Bone marrow (tissue), 2 donors: ENCODE measurements at regions not wholly inside any gene's neighbourhood (a gene's known extent, or its start where the extent isn't known, plus 50 kb on each side); places are given as distances from the start of the nearest gene placed in this dataset.

Source experiments
- DNase-seq, 2 donors: peaks; one replicate each; lab custom pipeline; 2025; lab: John Stamatoyannopoulos, UW

DNA sequence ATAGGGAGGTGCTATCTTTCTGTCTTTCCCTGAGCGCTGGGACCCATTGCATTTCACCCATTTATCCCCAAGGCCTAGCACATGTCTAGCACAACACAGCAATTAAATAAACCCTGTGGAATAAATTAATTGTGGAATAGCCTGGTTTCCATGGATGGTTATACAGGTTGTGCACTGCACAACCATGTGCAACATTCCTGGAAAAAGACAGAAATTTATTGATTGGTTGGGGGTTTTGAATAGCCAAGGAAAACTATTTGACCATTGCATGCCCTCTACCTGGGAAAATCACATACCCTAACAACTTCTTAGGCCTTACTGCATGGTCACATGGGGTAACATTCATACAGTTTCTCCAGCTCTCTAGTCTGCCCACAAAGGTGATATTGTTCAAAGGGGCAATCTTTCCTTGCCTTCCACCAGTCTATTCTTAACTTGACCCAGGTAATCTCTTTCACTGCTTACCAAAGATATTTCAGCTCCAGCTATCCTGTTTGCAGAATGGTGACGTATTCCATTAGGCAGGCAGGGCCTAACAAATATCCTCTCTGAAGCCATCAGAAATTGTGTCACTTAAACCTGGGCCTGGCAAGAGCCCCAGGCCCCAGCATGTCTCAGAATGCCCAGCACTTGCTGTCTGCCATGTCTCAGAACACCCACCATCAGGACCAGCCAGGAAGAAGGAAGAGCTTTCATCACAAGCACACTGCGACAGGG lies 157.9 kb upstream of the RAB4A start:
- no peak for DNase-seq

DNA sequence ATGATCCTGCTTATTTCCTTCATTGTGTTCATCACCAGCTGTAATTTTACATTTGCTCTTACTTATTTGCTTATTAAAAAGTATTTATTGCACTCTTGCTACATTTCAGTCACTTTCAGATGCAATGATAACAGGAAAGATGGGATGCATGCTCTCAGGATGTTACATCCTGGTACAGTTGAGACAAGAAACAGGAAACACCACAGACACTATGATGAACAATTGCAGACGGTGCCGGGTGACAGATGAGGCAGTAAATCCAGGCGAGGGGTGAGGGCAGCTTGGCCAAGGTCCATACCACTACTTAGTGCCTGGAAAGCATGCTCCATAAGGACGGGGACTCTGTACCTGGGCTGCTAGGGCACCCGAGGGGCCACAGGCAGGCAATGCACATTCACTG lies 156.6 kb upstream of the RAB4A start:
- DNase-seq = peak in 1 of 2 donors; percentile 27

DNA sequence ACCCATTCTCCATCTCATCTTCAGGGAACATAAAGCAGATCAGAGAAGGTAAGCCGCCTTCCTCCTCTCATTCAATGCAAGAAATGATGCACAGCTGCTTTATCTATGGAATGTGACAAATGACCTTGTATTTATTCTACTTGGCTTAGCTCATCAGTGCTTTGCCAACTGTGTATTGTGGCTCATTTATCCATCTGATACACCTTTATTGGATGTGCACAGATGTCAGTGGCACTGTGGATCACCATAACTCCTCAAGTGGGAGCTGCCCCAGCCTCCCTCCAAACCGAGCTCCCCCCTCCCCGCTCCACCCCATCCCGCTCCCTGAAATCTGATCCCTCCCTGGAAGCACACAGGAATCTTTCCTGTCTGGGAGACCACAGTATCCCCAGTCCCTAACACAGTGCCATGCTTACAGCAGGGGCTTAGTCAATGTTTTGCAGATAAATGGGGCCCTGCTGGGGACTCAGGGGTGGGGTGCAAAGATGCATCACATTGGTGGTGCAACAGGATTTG lies 156.0 kb upstream of the RAB4A start:
- no peak for DNase-seq

DNA sequence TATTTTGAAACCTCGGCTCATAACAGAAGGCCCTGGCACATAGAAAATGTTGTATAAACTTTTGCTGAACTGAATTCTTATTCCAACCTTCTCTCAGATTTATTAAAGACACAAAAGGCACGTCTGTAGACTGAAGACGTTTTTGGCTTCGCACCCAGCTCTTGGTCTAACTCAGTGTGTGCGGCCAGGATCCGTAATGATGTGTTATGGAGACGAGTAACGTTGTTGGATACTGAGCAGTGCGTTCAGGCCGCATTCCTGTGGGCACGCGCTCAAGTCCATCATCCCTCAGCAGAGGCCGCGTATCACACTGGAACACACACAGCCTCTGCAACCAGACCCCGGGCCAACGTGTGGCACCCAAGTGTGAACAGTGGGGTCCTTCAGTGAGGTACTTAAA lies 154.8 kb upstream of the RAB4A start:
- DNase-seq = no peak

DNA sequence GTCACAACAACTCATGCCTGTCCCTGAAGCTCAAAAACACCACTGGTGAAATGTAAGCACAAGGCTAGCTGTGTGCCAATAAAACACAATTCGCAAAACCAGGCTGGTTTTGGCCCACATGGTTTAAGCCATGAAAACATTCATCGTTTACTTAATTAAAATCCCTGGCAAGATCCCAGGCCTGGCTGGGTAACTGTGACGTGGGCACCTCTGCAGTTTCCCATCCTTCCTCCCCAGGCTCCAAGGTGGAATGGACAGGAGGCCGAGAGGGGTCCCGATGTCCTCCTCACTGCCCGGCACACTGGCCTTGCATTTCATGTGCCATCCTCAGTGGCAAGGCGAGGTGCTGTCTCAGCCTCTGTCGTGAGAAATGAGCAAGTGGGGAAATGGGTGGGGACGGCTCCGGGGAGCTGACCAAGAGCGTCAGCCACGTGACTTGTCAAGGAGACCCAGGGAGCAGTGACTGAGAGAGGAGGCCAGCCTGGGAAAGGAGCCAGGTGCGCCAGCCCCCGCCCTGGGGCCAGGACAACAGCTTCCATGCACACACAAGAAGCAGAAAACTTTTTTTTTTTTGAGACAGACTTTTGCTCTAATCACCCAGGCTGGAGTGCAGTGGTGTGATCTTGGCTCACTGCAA lies 153.1 kb upstream of the RAB4A start:
- peak in 1 of 2 donors; percentile 16 for DNase-seq

DNA sequence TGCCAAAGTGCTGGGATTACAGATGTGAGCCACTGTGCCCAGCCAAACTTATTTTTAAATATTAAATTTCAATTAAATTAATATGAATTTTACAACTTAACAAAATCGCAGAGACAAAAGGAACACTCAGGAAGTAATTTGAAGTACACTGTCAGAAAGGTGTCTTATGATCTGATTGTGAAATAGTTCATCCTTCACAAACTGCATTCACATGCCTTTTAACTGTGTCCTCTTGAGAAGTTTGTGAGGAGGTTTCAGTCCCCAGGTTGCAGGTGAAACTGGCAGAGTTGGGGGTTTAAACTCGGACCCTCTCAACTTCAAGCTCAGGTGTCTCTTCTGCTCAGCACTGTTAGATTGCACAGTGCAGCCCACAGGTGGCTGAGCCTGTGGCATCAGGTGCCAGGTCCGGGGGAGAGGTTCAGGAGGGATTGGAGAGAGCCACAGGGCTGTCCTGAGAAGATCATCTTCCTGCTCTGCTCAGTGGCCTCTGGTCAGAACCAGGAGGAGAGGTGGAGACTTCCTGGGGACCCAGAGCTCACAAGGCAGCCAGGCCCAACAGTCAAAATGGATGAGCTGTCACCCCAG lies 152.3 kb upstream of the RAB4A start:
- no peak for DNase-seq

DNA sequence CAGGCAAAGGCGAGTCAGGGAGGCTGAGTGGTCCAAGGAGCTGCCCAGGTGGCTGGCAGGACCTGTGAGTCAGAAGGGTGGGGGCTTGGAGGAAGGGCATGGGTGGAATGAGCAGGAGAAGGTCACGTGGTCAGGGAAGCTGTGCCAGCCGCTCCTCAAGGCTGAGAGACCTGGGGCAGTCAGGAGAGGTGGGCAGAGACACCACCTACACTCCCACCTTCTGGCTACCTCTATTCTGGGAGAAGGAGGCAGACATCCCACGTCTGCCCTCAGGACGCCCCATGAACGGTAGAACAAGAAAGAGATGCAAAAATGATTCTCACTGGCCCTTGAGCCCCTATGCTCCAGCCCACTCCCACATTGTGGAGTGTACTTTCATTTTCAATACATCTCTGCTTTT lies 151.8 kb upstream of the RAB4A start:
- DNase-seq = no peak

DNA sequence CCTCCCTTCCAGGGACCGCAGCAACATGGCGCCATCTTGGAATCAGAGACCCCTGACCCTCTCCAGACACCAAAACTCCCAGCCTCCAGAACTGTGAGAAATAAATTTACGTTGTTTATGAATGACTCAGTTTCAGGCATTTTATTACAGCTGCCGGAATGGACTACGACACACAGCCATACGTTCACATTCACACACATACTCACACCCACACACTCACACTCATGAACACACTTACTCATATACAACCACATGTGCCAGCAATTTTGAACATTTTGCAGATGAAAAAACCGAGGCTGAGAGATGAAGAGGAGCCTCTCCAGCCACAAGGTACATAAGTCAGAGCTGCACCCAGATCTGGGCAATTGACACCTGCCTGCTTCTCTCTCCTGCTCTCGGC lies 151.0 kb upstream of the RAB4A start:
- no peak for DNase-seq

DNA sequence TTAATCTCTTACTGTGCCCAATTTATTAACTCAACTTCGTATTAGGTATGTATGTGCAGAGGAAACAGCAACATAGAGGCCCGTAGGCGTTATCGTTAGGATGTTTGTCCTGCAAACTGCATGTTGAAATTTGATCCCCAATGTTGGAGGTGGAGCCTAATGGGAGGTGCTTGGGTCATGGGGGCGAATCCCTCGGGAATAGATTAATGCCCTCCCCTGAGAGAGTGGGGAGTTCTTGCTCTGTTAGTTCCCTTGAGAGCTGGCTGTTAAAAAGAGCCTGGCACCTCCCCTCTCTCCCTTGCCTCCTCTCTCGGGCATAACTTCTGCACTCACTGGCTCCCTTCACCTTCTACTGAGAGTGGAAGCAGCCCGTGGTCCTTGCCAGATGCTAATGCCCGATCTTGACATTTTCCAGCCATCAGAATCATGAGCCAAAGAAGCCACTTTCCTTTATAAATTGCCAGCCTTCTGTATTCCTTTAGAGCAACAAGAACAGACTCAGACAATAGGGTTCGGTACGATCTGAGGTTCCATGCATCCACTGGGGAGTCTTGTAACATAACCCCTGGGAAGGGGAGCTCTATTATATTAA lies 149.0 kb upstream of the RAB4A start:
- DNase-seq = no peak

DNA sequence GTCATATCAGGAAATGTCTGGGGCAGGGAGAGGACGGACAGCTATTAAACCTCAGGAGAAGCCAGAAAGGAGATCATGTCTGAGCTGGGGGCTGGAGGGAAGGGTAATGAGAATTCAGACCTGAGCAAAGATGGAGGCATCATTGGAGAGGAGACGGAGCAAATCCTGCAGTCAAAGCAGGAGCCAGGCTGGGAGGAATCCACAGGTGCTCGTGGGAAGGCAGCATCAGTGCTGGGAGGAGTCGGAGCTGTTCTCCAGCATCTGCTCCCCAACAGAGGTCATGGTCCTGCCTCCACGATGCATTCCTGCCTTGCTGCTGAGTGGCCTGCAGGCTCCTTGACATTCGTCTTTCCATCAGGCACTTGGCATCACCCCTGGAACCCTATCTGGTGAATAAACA lies 148.3 kb upstream of the RAB4A start:
- no peak for DNase-seq

DNA sequence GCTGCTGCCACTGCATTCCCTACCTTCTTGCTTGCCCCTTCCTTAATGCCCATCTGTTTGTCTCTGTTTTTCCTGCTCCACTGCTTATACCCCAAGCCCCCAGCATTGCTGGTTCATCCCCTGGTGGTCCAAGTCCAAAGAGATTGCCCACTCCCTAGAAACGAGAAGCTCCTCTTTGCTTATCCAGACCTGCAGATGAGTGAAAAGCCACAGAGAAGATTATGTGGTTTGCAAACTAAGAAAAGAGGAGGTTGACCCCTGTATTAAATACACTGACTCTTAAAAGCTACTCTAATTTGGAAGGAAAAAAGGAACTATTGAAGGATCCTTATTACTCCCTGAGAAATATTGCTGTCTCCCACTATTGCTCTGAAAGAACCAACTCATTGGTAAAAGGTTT lies 146.8 kb upstream of the RAB4A start:
- DNase-seq = no peak

DNA sequence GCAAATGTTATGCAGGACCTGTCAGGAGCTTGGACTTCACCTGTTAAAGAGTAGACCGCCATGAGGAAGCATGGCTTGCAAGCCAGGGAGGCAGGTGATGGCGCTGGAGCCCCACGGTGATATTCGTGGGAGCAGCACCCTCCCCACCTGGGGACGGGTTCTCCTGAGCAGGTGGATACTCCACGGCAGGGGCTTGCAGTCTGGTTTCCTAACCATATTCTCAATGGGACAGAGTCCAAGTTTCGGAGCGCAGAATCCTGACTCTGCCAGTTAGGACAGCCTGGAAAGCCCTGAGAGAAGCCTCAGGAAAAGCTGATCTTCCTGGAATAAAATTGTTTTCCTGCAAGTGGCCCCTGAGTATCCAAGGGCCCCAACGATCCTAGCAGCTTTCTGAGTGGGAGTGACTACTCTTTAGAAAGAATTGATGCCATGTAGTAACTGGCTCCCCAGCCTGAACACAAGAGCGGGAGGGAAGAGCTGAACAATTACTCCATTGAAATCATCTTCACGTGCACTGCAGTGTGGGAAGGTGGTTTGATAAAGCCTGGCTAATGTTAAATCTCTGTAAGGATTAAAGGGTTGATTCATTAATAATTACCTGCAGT lies 146.3 kb upstream of the RAB4A start:
- DNase-seq = no peak

DNA sequence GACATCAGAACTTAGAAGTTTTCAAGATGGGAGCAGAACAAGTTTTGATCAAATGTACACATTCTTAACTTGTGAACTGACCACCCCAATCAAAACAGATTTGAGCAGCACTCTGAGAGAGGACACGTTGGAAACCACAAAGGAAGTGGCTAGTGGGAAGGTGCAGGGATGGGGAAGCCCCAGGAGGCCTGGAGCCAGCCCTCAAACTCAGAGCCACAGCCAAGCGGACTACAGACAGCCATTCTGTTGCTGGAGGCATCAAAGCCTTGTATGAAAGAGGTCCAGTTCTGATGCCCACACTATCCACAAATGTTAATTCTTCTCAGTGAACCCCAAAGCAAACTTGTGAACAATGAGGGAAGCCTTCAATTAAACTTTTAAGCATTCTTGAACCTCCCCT lies 143.6 kb upstream of the RAB4A start:
- DNase-seq = no peak

DNA sequence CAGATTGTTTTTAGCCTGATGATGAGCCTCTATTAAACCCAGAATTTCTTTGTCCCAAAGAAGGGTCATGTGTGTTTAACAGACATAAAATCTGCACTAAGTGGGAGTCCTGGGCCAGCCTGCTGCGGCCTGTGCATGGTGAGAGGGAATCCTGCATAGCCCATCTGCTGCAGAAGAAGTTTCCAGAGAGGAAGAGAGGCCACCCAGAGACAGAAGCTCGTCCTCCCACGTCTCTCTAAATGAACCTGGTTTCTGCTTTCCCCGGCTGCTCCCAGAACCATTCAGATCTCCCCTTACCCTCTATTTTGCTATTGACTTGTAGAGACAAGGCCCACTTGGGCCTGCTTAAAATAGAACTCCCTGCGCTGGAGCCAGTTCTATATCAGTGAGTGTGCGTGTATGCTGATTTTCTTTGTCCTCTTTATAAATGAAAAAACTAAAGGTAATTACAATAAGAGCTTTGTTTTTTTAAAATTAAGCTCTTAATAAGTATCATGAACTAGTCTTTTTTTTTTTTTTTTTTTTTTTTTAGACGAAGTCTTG lies 142.8 kb upstream of the RAB4A start:
- no peak for DNase-seq

DNA sequence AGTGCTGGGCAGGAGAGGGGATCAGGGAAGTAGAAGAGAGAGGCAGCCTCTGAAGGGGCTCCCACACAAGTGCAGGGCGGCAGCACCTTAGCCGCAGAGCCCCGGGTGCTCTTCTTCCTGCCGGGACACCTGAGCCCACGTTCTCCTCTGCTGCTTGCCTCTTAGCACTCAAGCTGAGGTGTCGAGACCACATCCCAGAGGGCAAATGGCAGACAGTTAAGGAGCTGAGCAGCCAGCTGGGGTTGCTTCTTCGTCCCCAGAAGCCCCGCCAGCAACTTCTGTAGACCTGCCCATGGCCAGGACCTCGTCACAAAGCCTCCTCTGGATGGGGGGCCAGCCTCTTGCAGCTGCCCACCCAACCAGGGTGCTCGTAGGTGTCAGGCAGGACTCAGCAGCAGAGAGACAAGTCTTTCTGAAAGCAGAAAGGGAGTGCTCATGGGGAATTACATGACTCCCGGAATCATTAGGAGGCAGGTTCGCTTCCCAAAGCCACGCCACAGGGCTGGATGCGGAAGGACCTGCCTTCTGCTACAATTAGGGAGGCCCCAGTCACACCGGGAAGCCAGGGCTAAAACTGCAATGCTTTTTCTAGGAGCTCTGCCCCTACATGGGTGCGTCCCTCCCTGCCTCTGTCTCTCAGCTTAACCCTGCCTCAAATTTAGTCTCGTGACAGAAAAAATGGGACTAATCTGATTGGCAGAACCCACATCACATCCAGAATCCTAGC lies 141.4 kb upstream of the RAB4A start:
- no peak for DNase-seq

DNA sequence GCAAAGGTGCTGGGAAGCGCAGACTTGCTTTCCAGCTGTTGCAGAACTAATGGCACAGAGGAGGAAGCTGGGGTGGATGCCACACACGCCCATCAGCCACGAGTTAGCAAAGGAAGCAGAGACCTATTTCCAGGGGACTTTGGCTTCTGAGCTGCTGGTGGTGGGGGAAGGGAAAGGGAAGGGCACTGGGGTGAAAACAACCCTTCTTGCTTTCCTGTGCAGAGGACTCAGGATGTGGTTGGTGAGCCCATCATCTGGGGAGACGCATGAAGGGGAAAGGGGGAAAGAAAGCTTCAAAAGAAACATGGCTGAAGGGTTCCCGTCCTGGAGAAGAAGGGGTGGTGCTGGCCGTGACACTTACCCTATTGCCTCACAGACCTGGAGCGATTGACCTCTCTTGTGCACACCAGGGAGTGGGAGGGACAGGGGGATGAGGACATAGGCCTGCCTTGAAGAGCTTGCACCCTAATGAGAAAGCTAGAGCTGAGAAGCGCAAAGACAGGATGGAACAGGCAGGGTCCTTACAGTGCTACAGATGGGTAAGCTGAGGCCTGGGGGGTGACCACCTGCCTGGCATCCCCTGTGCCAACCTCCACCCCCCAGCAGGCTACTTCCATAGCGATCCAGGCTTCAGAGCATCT lies 140.8 kb upstream of the RAB4A start:
- DNase-seq = peak in 1 of 2 donors; percentile 62

DNA sequence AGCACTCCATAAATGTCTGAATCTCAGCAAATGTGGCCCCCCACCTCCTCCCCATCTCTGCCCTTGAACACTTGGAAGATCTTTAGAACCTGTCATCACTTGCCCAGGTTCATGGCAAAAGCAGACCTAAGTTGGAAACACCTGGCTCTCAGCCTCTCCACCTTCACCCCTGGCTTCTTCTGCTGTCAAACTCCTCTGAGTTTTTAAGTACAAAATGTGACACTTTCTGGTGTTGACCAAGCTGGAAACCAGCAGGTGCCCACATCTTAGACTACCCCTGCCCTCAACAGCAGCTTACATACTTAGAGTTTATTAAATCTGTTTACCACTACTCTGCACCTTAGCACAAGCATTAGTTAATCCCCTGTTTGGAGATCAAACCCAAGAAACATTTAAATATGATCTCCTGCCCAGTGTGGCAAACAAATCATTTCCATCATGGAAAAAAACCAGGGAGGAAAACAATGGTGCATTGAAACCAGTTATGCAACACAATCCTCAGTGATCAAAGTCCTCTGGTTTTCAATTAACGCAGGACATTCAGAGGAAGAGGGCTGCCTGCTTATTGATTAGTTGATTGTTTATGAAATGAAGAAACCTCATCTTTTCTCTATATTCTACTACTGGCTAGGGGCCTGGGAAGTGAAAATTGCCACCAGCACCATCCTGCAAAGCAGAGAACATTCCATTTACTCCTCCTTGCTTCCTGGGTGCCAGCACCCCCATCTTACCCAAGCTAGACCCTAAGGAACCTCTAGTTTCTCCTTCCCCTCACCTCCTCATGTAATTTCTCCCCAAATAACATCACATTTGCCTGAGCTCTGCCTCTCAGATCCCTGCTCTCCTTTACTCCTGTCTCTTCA lies 139.4 kb upstream of the RAB4A start:
- no peak for DNase-seq

DNA sequence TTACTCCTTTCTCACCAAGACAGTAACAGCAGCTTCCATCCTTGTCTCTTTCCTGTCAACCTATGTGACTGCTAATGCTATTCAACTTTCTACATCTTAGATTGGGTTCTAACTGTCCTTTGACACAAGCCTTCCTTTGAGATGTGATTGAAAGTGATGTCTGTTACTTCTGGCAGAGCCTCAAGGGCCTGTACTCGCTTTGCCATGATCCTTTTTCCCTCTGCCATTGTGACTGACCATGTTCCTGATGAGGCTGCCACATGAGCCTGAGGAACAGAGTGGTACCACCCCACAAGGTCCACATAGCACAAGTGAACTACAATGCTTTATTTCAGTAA lies 138.8 kb upstream of the RAB4A start:
- DNase-seq = no peak

DNA sequence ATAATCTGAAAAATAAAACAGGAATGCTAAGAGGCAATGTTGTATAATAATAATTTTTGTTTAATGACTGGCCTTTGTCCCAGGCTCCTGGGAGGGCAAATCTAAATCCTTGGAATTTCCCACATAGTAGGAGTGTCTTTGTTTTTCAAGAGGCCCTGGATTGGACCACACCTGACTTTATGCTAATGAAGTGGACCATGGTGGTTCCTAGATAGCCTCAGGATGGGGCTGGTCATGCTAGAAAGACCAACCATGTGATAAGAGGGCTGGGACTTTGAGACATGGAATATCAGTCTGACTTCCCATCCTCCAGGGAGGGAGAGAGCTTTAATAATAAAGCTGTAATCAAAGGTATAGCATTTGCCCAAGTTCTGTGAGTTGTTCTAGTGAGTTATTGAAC lies 138.2 kb upstream of the RAB4A start:
- DNase-seq = no peak

DNA sequence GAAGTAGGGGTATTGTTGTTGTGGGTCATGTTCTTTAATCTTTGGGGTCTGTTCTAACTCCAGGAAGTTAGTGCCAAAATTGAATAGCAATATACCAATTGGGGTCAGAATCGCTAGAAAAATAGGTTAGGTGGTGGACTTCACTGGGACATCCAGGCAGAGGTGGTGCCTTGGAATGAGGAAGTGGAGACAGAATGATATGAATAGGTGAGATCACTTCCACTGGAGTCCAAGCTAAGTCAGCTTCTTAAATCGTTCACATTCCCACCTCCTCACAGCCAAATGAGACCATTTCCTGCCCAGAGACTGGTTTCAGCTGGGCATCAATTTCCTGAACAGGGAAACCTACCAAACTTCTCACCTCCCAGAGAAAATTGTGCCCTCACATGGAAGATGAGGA lies 137.8 kb upstream of the RAB4A start:
- DNase-seq = no peak
